GM18505 (cell line): ENCODE measurements at regions not wholly inside any gene's neighbourhood (a gene's known extent, or its start where the extent isn't known, plus 50 kb on each side); places are given as distances from the start of the nearest gene placed in this dataset.
"Not testable (repeated sequence)": the region's sequence is repeated elsewhere in the genome, so short reads cannot be mapped to it uniquely, and the experiment has no call there.

ENCODE experiments used
- ATAC-seq: cut with Tn5 transposase; IDR thresholded peaks from one replicate; pipeline ENCODE4 v1.9.1; 2021; ENCODE audit not compliant: unreplicated experiment
- POLR2A ChIP-seq: IDR thresholded peaks from 4 replicates; pipeline ENCODE4 v1.6.1; 2011; ENCODE audit warnings: borderline replicate concordance; ENCODE audit not compliant: insufficient read depth, insufficient read length; ENCODE audit errors: extremely low read depth

DNA sequence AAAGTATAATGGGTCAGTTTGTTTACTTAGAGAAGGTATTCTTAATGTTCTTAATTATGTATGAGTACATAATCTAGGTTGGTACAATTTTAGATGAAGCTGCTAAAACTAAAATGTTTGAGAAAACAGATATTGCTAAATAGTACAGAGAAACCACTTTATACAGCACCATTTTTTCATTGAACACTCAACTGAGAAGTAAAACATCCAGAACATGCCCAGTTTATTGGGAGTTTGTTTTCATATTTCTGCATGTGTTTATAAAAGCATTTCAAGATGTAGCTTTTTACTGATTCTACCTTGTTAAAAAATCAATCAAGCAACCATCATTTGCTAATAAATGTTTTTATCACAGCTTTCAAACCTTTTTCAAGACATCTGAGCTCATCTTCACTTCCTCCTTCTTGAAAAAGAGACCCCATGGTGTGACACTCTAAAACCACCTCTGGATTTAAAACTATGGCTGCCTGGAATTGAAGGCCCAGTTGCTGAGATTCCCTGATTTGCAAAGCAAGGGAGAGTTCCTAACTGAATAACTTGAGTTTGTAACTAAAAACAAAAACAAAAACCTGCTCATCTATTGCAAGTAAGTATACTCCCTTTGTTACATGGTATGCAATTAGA, 585.9 kb downstream of the ZEB2 start:
- ATAC-seq, result no peak
- no peak for TF ChIP-seq POLR2A

DNA sequence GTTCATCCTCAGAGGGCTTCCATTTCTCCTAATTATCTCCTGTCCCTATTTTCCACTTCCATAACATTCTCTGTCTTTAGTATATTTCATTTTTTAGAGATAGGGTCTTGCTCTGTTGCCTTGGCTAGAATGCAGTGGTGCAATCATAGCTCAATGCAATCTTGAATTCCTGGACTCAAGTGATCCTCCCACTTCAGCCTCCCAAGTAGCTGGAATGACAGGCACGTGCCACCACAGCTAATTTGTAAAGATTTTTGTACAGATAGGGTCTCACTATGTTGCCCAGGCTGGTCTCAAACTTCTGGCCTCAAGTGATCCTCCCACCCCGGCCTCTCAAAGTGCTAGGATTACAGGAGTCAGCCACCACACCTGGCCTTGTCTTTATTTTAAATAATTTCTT, 589.0 kb downstream of the ZEB2 start:
- no peak for ATAC-seq

DNA sequence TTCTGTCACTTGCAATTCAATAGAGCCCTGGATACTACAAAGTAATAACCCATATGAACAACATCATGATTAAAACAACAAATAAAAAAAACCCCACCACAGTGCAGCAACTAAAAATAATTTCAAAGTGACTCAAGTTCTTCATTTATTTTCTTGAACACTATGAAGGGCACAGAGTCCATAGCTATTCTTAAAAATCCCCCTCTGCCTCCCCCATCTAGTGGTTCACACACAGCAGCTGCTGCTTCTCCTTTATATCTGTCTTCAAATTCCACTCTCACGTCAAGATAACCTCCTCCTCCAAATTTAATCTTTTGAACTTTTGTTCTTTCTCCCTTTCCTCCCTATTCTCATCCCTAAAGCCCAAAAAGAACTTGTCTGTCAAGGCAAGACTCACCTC, 591.3 kb downstream of the ZEB2 start:
- ATAC-seq, result no peak
- no peak for TF ChIP-seq POLR2A

More for the DNA sequence above, 589.0 kb downstream of the ZEB2 start:
- no peak for TF ChIP-seq POLR2A

DNA sequence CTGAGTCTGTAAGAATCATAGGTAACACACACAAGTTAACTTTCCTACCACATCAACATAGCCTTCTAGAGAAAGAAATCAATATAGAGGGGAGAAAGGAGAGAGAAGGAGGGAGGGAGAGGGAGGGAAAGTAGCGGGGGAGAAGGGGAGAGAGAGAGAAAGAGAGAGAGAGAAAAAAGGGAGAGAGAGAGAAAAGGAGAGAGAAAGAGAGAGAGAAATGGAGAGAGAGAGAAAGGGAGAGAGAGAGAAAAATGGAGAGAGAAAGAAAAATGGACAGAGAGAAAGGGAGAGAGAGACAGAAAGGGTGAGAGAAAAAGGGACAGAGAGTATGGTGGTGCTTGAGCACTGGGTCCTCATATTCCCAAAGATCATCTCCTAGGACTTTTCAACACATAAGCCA, 591.7 kb downstream of the ZEB2 start:
- no peak for TF ChIP-seq POLR2A

DNA sequence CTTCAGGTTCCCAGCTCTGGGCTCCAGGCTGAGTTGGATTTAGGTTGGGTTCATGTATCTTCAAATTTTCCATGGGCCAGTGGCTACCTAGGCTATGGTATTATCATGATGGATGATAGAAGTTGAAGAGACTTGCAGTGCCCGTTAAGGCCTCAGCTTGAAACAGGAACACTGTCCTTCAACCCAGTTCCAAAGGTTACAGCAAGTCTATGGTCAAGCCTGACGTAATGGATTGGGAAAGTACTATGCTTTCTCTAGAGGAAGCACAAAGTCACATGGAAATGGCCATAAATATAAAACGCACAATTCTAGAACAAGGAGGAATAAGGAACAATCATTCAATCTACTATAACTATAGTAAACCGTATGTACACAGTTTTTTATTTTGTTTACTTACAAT, 593.2 kb downstream of the ZEB2 start:
- TF ChIP-seq POLR2A, result no peak
- no peak for ATAC-seq

More for the DNA sequence above, 591.7 kb downstream of the ZEB2 start:
- no peak for ATAC-seq

DNA sequence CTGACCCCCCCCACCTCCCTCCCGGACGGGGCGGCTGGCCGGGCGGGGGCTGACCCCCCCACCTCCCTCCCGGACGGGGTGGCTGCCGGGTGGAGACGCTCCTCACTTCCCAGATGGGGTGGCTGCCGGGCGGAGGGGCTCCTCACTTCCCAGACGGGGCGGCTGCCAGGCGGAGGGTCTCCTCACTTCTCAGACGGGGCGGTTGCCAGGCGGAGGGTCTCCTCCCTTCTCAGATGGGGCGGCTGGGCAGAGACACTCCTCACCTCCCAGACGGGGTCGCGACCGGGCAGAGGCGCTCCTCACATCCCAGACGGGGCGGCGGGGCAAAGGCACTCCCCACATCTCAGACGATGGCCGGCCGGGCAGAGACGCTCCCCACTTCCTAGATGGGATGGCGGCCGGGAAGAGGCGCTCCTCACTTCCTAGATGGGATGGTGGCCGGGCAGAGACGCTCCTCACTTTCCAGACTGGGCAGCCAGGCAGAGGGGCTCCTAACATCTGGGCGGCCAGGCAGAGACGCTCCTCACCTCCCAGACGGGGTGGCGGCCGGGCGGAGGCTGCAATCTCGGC, 597.6 kb downstream of the ZEB2 start:
- not testable (repeated sequence) for ATAC-seq

DNA sequence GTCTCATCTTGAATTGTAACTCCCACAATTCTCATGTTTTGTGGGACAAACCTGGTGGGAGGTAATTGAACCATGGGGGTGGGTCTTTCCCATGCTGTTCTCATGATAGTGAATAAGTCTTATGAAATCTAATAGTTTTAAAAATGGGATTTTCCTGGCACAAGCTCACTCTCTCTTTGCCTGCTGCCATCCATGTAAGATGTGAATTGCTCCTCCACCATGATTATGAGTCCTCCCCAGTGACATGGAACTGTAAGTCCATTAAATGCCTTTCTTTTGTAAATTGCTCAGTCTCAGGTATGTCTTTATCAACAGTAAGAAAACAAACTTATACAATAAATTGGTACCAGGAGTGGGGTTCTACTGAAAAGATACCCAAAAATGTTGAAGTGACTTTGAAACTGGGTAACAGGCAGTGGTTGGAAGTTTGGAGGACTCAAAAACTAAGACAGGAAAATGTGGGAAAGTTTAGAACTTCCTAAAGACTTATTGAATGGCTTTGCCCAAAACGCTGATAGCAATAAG, 601.4 kb downstream of the ZEB2 start:
- TF ChIP-seq POLR2A, result no peak

DNA sequence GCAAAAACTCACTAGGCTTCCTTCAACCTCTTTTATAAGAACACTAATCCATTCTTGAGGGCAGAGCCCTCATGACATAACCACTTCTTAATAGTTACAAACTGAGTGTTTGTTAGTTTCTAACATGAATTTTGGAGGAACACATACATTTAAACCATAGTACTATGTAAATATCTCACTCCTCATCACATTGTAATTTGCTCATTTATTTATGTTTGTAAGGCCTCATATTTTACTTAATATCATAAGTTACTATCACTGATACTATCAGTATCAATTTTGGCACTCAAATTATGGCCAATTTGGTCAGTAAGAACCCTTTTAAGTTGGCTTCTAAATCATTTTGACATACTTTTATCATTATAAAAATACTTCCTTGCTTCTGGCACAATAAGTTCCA, 603.1 kb downstream of the ZEB2 start:
- no peak for TF ChIP-seq POLR2A
- ATAC-seq, result no peak

More for the DNA sequence above, 601.4 kb downstream of the ZEB2 start:
- ATAC-seq, result no peak

DNA sequence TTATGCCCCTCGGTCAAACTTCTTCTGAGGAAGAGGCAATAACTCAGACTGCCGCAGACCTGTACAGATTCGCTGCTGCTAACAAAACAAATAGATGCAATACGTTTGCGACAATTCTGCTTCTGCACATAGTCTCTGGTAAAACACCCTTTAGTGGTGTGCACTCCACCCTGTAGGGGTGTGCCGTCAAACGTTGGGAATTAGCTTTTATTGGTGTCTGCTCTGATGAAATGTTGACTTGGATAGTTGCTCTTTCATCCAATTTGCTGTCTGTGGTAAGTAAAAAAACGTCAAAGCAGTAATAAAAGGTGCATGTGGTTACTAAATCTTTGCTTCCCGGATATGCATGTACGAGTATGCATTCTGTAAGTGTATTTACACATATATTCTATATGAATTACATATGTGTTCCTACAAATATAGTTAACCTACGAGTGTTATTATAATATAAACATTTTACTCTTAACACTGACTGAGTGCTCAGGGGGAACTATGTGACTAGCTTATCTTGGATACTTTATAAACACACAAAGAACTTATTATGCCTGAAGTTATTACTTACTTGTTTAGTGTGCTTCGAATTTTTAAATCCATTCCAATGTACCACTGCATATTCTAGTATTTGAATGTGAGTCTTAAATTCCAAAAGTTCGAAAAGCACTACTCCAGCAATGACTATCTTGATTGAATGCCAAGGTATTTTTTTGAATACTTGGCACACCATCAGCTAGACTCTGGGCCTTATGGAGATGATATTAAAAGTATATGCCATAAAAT, 610.2 kb downstream of the ZEB2 start:
- TF ChIP-seq POLR2A, result no peak
- no peak for ATAC-seq

DNA sequence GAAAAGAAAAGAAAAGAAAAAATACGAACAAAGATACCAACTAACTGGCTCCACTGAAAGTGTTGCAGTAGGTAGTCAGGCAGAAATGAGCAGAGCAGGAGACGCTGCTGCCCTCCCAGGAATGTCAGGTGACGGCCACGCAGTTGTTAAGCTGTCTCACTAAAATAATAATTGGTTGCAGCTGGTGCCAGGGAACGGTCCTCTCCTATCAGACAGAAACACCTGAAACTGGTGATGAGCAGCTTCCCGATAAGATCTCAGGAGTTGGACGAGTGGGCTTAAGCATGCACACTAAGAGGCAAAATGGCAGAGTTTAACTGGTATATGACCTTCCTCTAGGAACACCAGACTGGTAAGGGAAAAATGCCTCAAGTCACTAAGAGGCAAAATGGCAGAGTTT, 611.1 kb downstream of the ZEB2 start:
- no peak for ATAC-seq
- TF ChIP-seq POLR2A, result no peak

DNA sequence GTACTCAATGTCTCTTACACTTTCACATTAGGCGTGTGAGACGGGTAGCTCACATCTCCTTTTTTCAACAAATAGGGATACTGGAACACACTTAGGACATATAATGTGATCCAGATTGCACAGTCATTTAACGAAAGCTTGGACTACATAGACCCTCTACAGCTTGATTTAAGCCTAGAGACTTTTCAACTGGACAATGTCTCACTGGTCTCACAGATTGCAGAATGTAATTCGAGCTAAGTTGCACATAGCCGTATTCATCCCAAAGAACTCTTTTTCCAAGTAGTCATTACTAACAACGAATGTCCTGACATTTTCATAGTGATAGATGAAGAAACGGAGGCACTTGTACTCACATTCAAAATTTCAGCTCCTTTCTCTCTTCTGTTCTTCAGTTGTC, 612.1 kb downstream of the ZEB2 start:
- no peak for TF ChIP-seq POLR2A
- no peak for ATAC-seq

DNA sequence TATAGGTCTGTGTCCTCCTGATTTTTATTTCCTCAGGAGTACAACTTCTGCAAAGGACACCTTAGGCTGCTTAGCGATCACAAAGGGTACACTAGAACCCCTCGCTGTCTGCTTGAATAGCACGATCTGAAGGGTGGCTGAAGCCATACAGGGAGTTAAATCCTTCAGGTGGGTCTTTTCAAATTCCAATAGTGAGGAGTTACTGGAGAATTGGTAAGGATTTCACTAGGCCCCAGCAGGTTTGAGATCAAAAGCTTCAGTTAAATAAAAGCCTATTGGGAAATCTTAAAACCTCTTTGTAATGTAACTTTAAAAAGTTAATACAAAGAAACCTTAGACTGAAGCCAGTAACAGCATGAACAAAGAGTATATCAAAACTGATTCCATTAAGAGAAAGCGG, 613.1 kb downstream of the ZEB2 start:
- ATAC-seq, result no peak

DNA sequence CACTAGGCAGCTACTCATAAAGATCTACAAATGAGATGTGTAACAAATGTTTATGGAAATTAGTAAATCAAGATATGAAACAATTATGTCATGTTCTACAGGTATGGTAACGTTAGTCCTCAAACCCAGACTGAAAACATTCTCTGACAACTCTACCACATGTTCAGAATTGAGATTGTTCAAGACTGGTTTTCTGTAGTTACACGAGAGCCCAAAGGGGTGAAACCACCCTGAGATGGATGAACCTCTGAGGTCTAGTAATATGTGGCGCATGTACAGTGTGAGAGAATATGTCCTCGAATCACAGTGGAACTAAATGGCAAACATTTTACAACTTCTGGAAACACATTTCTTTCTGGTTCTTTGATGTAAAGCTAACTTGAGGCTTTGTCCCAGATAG, 614.3 kb downstream of the ZEB2 start:
- ATAC-seq, result no peak

More for the DNA sequence above, 613.1 kb downstream of the ZEB2 start:
- TF ChIP-seq POLR2A, result no peak

More for the DNA sequence above, 614.3 kb downstream of the ZEB2 start:
- TF ChIP-seq POLR2A, result no peak
